Activated CD4-positive, alpha-beta T cell treated with anti-CD3 and anti-CD28 coated beads, Interleukin-2, amount 50 U/mL, for 4 hours (primary cell): ENCODE measurements at regions not wholly inside any gene's neighbourhood (a gene's known extent, or its start where the extent isn't known, plus 50 kb on each side); places are given as distances from the start of the nearest gene placed in this dataset.

Experiments used
- DNase-seq, 2 experiments: peaks; one replicate each; pipeline ENCODE4 v3.0.0-alpha.2; 2020

GRCh38 chr13:62643007-62643483, 1227.4 kb upstream of the PCDH20 start:
- no peak for DNase-seq

GRCh38 chr13:62635161-62635560, 1219.5 kb upstream of the PCDH20 start:
- no peak for DNase-seq

DNA sequence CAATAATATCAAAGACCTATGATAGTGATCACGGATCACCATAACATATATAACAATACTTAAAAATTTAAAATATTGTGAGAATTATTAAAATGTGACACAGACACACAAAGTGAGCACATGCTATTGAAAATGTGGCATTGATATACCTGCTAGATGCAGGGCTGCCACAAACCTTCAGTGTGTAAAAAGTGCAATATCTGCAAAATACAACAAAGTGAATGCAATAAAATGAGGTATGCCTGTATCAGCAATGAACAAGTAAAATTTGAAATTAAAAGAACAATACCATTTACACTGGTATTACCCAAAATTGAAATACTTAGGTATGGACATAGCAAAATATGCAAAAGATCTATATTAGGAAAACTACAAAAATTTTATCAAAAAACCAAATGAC, 1217.8 kb upstream of the PCDH20 start:
- DNase-seq: no peak

- no peak for DNase-seq
Measured at GRCh38 chr13:62631619-62632018, 1216.0 kb upstream of the PCDH20 start.

GRCh38 chr13:62631124-62631523, 1215.5 kb upstream of the PCDH20 start:
- no peak for DNase-seq

DNA sequence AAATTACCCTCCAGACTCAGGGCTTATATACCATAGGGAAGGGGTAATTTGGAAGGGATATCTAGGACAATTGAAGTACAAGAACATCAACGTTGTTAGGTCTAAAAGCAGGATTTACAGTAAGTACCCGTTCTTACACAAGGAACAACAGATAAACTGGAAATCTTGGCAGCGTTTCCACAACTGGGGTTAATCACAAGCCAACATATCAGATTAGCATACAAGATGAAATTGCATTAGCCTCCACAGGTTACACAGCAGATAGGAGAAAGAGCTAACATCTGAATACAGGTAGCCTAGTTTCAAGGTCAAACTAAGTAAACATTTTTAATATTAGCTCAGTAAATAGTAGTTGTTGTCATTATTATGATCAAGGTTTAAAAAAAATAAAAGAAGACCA, 1214.0 kb upstream of the PCDH20 start:
- DNase-seq: no peak

DNA sequence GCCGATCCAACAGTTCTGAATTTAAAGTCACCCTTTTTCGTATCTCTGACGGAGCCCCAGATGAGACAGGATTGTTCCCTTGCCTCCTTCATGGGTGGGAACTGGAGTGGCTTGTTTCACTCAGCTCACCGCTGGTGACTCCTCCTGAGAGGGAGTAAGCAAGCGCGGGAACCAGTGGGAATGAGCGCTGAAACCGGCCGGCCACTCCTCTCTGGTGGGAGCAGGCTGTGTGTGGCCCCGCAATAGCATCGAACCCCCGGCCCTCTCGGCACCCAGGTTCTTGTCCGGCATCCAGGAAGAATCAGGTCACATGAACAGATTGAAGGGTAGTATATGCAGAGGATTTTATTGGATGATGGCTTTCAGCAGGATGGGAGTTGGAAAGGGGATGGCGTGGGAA, 1211.6 kb upstream of the PCDH20 start:
- DNase-seq: no peak

DNA sequence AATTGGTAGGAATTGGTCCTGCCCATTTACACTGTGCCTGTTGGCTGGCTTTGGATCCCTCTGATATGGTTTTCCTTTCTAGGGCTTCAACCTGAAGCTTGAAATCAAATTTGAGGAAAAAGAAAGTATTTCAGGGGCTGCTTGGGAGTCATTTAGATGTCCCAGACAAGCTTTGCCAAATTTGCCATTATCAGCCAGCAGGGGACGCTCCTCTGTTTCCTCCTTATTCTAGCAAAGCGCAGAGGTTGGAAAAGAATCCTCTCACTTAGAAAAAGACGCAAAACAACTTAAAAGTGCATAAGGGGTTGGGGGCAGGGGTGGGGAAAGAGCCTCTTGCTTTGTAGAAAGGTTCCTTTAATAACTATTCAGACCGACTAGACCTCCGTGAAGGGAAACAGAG, 1211.1 kb upstream of the PCDH20 start:
- DNase-seq: no peak

DNA sequence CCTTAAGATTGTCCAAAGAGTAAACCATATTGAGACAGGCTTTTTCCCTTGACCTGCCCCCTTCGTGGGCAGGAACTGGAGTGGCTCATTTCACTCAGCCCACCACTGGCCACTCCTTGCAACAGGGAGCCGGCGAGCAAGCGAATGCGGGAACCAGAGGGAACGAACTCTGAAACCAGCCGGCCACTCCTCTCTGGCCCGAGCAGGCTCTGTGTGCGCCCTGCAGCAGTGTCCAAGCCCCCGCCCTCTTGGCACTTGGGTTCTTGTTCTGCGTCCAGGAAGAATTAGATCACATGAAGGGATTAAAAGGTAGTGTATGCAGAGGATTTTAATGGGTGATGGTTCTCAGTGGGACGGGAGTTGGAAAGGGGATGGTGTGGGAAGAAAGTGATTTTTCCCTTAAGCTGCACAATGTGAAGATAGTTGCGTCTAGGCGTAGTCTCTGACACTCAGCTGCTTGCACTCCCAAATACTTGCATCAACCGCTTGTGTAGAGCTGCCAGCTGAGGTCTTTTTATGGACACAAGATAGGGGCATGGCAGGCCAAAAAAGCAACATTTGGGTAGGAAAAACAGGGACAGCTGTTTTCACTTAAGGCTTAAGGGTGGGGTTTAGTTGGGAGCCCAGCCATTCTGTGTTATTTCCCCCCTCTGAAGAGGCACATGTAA, 1209.7 kb upstream of the PCDH20 start:
- no peak for DNase-seq

DNA sequence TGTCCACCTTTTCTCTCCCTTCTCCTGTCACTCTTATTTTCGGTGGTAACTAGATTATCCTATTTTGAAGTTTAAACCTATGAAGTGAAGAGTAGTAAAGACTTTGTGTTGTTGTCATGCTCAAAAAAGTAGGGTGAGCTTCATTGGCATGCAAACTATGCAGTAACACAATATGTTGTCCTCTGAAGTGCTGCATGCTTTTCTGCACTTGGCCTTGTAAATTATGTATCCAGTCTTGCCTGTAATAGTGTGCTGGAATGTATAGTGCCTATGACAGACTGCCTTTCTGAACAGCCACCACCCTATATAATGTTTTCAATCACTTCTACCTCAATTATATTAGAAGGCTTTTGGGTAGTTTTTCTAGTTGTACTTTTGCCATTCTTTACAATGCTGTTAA, 1198.2 kb upstream of the PCDH20 start:
- no peak for DNase-seq

GRCh38 chr13:62611343-62611742, 1195.7 kb upstream of the PCDH20 start:
- no peak for DNase-seq

GRCh38 chr13:62598708-62599107, 1183.1 kb upstream of the PCDH20 start:
- DNase-seq: no peak

DNA sequence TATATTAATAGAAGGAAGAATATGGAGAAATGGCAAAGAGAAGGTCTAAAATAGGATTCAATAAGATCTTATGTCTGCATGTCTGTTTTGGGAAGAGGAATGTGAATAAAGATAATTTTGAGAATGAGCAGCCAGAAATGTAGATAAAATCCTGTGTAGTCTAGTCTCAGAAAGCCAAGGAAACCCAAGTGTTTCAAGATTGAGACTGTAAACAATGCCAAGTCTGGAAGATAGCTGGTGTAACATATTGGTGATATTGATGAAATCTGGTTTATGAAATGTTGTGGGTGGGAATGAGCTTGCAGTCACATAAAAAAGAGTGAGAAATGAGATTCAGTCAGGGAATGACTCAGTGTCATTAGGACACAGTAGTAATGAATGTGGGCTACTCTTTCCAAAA, 1180.3 kb upstream of the PCDH20 start:
- no peak for DNase-seq

- no peak for DNase-seq
Measured at GRCh38 chr13:62593804-62594203, 1178.2 kb upstream of the PCDH20 start.

GRCh38 chr13:62583466-62583865, 1167.8 kb upstream of the PCDH20 start:
- no peak for DNase-seq

- no peak for DNase-seq
Measured at GRCh38 chr13:62578402-62578801, 1162.8 kb upstream of the PCDH20 start.

- DNase-seq: no peak
Measured at GRCh38 chr13:62564770-62565169, 1149.1 kb upstream of the PCDH20 start.

DNA sequence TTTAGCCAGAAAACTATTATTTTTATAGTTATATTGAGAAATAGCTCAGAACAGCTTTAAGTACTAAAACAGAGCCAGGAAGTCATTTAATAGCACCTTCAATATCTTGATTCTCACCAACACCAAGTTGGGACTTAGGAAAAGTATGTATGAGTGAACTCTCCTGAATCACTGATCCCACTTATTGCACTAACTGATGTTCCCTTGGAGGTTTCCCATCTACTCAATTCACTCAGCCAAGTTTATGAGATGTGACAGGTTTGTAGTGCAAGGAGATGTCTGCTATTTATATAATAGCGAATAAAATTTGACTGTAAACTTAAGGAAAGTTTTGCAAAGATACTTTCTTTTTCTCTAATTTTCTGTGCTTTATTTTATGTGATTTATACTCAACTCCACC, 1147.6 kb upstream of the PCDH20 start:
- DNase-seq: no peak

DNA sequence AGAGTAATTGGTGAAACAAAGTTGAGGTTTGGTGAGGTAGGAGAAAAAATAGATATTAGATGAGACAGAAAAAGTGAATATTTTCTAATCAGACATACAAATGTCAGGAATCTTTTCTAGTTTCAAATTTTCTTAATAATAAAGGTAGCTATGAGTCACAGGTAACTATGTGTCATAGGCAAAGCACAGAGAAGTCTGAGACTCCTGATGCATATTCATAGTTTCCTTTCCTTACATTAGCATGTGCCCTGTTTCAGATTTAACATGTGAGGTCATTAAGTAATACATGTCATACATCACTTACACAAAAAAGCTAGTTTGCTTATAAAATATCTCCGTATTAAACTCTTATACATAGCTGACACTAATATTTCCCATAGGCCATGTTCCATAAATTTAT, 1141.3 kb upstream of the PCDH20 start:
- DNase-seq: no peak

DNA sequence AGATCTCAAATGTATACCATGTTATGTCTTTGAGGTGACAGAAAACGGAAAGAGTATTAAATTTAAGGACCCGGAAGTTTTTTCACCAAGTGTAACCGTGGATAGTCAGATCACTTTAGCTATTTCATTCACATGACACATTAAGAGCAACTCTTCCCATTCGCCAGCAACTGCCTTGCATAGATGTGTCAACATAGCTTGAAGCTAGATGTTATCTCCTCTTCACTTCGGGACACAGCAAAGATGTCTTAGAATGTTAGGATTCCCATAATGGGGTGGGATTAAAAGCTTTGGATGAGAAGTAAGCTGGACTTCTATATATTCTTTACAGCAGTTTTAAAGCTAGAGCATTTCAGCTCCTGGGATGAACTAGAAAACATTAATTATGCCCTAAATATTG, 1135.9 kb upstream of the PCDH20 start:
- no peak for DNase-seq

GRCh38 chr13:62544928-62545327, 1129.3 kb upstream of the PCDH20 start:
- no peak for DNase-seq

DNA sequence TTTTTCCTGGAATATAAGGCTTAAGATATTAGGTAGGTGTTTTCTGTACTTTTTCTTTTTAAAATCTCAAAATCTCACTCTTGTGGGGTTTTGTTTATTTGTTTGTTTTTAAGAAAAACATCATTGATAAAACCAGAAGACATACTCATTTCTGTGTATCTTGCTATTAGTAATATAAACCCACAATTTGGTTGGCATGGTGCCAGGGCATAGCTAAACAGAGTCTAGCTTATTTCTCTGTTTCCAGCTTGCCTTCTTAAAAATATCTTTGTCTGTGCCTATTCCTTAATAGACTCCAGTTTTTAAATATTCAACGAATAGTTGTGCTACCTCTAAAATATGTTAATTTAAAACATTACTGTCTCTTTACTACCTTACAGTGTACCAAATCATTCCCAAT, 1121.9 kb upstream of the PCDH20 start:
- no peak for DNase-seq

- no peak for DNase-seq
Measured at GRCh38 chr13:62525652-62526051, 1110.0 kb upstream of the PCDH20 start.

DNA sequence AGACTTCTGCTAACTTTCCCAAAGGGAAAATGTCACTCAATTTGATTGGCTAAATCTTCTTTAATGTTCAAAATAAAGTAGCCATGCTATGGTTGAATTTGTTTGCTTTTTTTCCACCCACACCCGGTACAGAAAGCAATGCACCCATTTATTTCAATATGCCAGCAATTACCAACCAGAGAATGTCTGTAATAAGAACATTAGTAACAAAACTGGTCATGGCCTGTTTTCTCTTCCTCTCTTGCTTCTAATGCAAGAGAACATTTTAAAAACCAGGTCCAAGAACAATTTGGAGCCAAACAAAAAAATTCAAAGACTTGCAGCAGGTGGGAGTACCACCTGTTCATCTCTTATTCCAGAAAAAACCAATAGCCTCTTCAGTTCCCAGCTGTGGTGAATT, 1108.8 kb upstream of the PCDH20 start:
- DNase-seq: no peak

DNA sequence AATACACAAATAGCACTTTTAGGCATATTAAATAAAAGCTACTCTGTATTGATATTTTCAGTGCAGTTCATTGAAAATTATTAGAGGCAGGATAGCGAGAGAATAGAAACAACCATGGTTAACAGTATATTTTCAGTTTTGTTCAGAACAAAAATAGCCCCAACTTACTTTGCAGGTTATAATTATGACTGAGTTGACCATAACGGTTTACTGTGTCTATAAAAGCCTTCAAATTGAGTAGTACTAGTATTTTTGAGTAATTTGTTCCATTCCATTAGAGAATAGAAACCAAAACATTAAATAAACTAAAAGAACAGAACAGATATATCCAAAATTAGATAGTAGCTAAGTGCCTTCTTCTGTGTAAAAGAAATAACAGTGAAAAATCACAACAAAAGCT, 1108.4 kb upstream of the PCDH20 start:
- DNase-seq: no peak
